Right renal cortex interstitium (tissue), 3 donors: ENCODE measurements at regions not wholly inside any gene's neighbourhood (a gene's known extent, or its start where the extent isn't known, plus 50 kb on each side); places are given as distances from the start of the nearest gene placed in this dataset.

Experiments used
- DNase-seq, 3 donors: peaks; one replicate each; pipeline ENCODE4 v3.0.0-alpha.2; 2013; ENCODE audit warnings: low read depth in 3 of 3, low spot score in 2 of 3

DNA sequence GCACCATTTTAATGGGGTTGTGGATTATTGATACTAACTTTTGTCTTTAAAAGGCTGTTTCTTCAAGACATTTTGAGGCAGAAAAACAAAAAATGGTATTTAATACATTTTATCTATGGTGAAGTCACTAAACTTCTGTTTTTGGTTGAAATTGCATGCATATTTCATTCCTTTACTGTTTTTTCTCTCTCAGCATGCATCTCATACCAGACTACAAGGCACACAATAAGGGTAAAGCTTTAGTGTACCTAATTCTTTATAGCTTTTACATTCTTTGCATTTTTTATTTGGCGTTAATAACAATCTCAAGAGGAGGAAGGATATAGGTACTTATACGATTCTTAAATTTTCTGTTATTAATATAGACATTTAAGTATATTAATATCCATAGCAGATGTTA, 151.0 kb upstream of the DKK2 start:
- DNase-seq = no peak

GRCh38 chr4:107183155-107183774, 147.2 kb upstream of the DKK2 start:
- DNase-seq = peak; percentile 12 to 44 (median 41)

DNA sequence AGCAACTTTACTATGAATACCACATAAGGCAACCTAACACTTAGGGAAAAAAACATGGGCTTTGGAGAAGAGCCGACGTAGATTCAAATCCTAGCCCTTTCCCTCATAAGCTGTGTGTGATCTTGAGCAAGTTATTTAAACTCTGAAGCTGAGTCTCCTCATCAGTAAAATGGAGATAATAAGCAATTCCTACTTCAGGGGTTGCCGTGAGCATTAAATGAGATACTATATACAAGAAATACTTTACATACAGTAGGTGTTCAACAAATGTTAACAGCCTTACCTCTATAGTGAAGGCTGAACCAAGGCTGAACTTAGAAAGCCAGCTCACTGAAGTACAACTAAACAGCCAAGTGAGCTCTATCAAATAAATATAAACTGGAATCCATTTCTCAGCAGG, 146.2 kb upstream of the DKK2 start:
- DNase-seq = no peak

DNA sequence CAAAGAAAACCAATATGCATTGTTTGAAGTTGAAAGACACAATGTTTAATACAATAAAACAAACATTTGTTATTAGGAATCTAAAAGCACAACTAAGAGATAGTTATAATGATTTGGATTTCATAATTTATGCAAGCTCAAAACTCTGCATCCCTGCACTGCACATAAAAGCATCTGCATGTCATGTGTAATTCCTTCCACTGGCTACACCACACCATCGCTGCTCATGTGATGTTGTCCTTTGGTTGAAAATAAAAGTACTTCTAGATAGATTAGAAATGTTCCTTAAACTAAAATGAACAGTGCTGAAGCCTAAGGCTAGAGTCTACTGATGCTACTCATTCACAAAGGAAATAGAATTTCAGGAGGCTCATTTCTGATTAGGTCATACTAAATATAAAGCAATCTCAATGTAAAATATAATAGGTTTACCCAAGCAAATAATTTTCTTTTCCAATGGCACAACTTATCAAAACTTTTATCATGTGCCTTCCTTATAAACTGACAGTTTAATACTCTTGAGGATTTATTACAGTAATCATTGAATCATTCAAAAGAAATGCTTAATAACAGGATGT, 130.8 kb upstream of the DKK2 start:
- DNase-seq = no peak

DNA sequence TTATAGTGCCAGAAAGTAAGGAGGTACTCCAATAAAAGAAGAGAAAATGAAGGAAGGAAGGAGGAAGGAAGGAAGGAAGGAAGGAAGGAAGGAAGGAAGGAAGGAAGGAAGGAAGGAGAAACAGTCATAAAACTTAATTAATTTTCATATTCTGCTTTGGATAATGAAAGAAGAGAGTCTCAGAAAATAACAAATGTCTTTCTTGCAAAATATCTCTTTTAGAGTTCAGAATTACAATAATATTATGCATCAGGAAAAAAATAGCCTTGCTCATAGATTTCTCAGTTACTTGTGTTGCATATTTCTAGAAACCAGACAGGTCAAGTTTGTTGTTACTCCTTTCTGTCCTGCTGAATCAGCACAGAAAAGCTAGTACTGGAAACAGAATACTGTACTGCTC, 130.1 kb upstream of the DKK2 start:
- DNase-seq = no peak

- no peak for DNase-seq
Measured at GRCh38 chr4:107164962-107165475, 128.9 kb upstream of the DKK2 start.

GRCh38 chr4:107156443-107156842, 120.3 kb upstream of the DKK2 start:
- DNase-seq = no peak

DNA sequence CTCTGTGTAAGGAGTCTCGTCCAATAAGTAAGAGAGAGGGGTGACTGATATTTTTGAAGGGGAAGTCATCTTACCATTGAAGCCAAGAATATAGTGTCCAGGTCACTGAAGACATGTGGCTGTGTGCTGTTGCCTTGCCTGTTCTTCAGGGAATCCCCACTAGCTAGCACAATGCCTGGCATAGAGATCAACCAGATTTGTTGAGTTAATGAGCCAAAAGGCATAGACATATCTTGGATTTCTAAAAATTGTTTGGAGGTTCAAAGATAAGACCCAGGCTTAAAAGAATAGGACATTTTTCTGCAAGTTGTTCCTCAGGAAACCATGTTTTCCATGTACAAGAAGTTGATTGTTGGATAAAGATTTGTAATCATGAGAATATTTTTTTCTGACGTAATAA, 119.3 kb upstream of the DKK2 start:
- DNase-seq = no peak

DNA sequence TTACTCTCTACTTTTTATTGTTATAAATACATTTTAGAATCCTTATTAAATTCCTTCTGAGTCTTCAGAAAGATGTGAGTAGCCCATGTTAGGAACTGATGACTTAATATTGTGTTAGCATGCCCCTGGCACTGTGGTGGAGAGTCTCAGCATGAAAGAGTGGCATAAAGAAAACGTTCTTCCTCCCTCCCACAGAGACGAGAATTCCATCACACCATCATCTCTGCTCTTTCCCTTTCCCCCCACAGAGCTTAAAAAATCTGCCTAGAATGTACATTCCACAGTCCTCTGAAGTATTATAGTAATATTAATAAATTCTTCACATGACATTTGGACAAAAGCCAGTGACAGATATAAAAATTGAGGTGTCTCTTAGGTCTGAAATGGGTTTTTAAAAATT, 117.8 kb upstream of the DKK2 start:
- no peak for DNase-seq

DNA sequence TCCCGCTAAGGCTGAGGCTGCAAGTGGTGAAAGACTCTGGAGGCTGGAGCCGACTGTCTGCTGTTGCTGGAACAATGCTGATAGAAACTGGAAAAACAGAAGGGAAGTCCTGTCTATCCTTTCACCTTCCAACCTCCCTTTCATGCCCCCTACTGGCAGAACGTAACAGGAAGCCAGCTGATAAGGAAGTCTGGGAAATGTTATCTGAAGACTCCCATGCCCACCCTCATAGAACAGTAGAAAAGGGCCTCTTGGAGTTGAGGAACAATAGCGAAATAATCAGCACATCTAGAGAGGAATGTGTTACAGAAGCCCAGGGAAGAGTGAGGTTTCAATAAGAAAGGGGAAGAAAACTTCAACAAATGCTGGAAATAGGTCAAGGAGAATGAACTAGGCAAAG, 117.1 kb upstream of the DKK2 start:
- DNase-seq = no peak

DNA sequence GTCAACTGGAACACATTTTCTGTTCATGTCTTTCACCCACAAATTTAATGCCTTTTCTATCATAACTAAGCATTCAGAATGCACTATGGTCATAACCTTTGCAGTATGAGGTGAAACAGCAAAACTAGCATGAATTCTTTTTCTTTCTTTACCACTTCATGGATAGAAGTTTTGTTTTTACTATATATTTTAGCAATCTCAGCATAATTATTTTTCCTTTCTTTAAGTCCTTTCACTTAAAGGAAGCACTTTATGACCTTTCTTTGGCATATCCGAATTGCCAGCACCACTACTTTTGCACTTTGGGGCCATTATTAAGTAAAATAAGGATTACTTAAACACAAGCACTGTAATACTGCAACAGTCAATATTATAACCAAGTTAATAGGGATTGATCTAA, 115.1 kb upstream of the DKK2 start:
- DNase-seq = no peak

- DNase-seq = no peak
Measured at GRCh38 chr4:107148904-107149303, 112.8 kb upstream of the DKK2 start.

DNA sequence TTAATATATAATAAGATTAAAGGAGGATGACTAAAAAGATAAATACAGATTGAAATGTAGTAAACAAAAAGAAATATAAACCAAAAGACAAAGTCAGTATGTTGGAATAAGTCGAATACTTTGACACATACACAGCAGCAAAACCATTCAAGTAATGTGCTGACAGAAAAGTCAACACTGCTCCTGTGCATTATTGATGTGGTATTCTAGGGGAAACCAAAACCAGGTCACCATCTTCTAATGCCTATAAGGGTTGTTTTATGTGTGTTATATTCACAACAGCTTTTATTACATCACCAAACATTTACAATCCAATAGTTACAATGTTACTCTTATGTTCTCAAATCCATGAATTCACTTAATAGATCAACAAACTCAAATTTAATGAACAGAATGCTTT, 111.8 kb upstream of the DKK2 start:
- DNase-seq = no peak

DNA sequence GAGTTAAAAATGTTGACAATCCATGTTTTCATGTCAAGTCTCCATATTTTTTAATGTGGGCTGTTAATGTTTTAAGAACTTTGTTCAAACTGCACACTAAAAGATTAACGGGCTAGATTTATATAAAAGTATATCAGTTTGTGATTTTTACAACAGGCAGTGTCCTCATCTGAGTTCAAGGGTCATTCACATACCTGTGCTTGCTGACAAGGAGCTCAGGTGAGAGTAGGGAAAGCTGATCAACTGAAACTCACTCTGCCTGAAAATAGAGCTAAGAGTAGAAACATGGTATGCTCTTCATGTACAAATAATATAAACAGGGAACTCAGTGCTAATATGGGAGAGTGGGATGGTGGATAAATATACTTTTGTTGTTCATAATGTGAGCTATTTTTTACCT, 102.3 kb upstream of the DKK2 start:
- DNase-seq = no peak

GRCh38 chr4:107133965-107134653, 98.0 kb upstream of the DKK2 start:
- DNase-seq = no peak

DNA sequence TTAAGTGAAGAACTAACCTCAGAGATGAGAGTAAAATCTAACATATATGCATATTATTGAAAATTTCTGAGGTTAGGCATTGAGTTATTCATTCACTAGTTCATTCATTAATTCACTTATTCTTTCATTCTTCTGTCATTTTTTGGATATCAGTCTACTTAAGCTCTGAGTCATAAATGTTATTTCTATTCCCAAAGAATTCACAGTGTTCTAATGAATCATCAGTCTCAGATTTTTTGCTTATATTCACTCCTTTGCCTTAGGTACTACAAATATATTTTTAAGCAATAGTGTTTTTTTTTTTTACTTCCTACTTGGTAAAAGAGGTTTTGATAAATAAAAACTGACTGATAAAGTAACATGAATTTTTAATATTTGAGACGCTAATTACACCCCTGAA, 95.2 kb upstream of the DKK2 start:
- DNase-seq = no peak

- no peak for DNase-seq
Measured at GRCh38 chr4:107130157-107130556, 94.0 kb upstream of the DKK2 start.

DNA sequence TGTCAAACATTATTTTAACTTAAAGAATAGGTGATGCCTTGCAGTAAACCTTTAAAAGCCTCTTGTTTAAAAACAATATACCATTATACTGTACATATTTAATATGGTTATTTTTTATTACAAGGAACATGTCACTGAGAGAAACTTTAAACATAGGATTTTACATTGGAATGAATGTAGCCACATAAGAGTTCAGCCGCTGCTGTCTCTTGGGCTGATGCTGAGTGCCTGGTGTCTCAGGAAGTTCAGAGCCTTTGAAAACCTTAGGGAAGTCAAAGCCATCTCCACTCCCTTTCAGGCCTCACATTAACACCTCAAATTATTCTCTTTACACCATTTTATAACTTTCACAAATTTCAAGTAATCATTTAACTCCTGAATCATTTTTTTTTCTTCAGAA, 93.5 kb upstream of the DKK2 start:
- DNase-seq = no peak

GRCh38 chr4:107129076-107129475, 93.0 kb upstream of the DKK2 start:
- no peak for DNase-seq

DNA sequence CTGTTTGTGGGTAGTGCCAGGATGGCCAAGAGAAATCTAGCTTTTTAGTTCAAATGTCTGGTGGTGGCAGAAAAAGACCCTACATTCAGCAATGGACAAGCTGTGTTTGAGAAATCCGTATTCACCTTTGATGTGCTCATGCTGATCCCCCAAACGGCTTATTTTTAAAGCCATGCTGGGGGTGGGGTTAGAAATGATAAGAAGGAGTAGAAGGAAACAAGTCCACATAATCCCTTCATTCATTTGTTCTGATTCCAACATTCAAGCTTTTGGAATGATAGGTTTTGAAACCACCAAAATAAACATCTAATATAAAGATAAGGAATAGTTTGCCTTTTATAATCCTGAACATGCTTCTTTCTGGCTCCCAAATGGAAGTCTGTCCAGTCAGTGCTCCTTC, 92.0 kb upstream of the DKK2 start:
- no peak for DNase-seq

- no peak for DNase-seq
Measured at GRCh38 chr4:107125496-107125895, 89.4 kb upstream of the DKK2 start.

DNA sequence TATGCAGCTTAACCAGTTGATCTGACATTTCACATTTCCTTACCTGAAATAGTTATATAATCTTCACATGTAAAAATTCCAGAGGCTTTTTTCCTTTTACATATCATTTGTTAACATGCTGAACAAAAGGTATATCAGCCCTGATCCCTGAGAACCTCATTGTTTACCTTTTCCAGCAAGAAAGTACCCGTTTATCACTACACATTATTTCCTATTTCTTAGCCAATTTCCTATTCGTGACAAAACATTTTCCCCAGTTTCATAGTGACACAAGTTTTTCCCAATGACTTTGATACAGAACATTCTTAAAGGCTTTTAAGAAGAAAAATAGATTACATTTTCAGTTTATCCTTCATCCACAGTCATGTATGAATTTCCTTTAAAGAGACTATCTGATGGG, 86.6 kb upstream of the DKK2 start:
- DNase-seq = no peak
